Loucy (cell line): ENCODE measurements at regions not wholly inside any gene's neighbourhood (a gene's known extent, or its start where the extent isn't known, plus 50 kb on each side); places are given as distances from the start of the nearest gene placed in this dataset.

Experiments used
- CTCF ChIP-seq: fragments of 200-600 bp; sonication (generic); conservative IDR thresholded peaks from 2 replicates; pipeline ENCODE4 v1.5.1; 2014; ENCODE audit warnings: mild to moderate bottlenecking, antibody characterized with exemption, low read length
- EZH2phosphoT487 ChIP-seq: fragments of 200-600 bp; IDR thresholded peaks from 2 replicates; pipeline ENCODE4 v1.6.1; 2018; ENCODE audit warnings: antibody characterized with exemption, mild to moderate bottlenecking, moderate library complexity, borderline replicate concordance

- no peak for TF ChIP-seq EZH2phosphoT487
- no peak for TF ChIP-seq CTCF
These were observed 530.5 kb upstream of the LRRC4C start for GRCh38 chr11:41989823-41990380.
